H1 (cell line): ENCODE measurements at regions not wholly inside any gene's neighbourhood (a gene's known extent, or its start where the extent isn't known, plus 50 kb on each side); places are given as distances from the start of the nearest gene placed in this dataset.

Experiments
- CTCF ChIA-PET: fragments of 300-600 bp; sonication (Branson Sonifier 250); formaldehyde crosslinking; loops from one replicate; lab custom pipeline; 2021; ENCODE audit not compliant: partially characterized antibody; lab: Charles Lee
- POLR2A ChIA-PET: fragments of 300-600 bp; sonication (Branson Sonifier 250); formaldehyde crosslinking; loops from one replicate; lab custom pipeline; 2021; ENCODE audit warnings: inconsistent platforms; ENCODE audit not compliant: partially characterized antibody; lab: Charles Lee
- DNase-seq, 2 experiments: peaks; one replicate each; pipeline versions ENCODE4 v3.0.0 to v3.0.0-alpha.2; 2010 to 2022; ENCODE audit warnings: low spot score in 2 of 2, low read depth in 1 of 2, mixed read lengths in 1 of 2
- FAIRE-seq: peaks from 2 replicates; lab custom pipeline; 2011; peaks lifted over from hg19 to GRCh38; lab: Jason Lieb, UNC
- H2AFZ ChIP-seq: 2 replicates; pipeline ENCODE4 v1.8.1; 2012; ENCODE audit warnings: low read length, inconsistent platforms
- H2AK5ac ChIP-seq: 2 replicates; pipeline ENCODE4 v1.6.1; 2013; ENCODE audit warnings: low read depth, low read length
- H2BK120ac ChIP-seq: replicated peaks from 2 replicates; pipeline ENCODE3; 2013; ENCODE audit warnings: low read depth, low read length, inconsistent platforms
- H2BK12ac ChIP-seq: 2 replicates; pipeline ENCODE4 v1.6.1; 2013; ENCODE audit warnings: low read depth, low read length
- H2BK15ac ChIP-seq: 2 replicates; pipeline ENCODE4 v1.6.1; 2013; ENCODE audit warnings: low read length
- H2BK20ac ChIP-seq: 2 replicates; pipeline ENCODE4 v1.6.1; 2013; ENCODE audit warnings: low read length
- H2BK5ac ChIP-seq: 2 replicates; pipeline ENCODE4 v1.6.1; 2013; ENCODE audit warnings: low read depth, low read length
- H3K14ac ChIP-seq: 2 replicates; pipeline ENCODE4 v1.6.1; 2013; ENCODE audit warnings: inconsistent platforms; ENCODE audit not compliant: insufficient read length
- H3K18ac ChIP-seq: 2 replicates; pipeline ENCODE4 v1.6.1; 2013; ENCODE audit warnings: low read length; ENCODE audit errors: extremely low read depth
- H3K23ac ChIP-seq: 2 replicates; pipeline ENCODE4 v1.6.1; 2013; ENCODE audit warnings: inconsistent platforms; ENCODE audit not compliant: insufficient read length
- H3K23me2 ChIP-seq: 2 replicates; pipeline ENCODE4 v1.6.1; 2013; ENCODE audit warnings: low read depth, low read length
- H3K27ac ChIP-seq: 2 replicates; pipeline ENCODE4 v1.6.1; 2011; ENCODE audit warnings: low read depth, low read length, inconsistent platforms
- H3K27me3 ChIP-seq, 4 experiments: replicated peaks in 1 of 4; 1 replicate in 1 of 4; 2 replicates in 3 of 4; pipeline versions ENCODE4 v1.6.1 to v1.8.1; 2011 to 2013; ENCODE audit warnings: low read length in 3 of 4, mild to moderate bottlenecking in 3 of 4, inconsistent platforms in 2 of 4, mixed read lengths in 2 of 4, moderate library complexity in 1 of 4; ENCODE audit not compliant: control insufficient read depth in 3 of 4, insufficient read depth in 3 of 4; ENCODE audit errors: extremely low read depth in 1 of 4
- H3K36me3 ChIP-seq, 4 experiments: 2 replicates each; pipeline versions ENCODE4 v1.6.1 to v1.8.1; 2011 to 2013; ENCODE audit warnings: mild to moderate bottlenecking in 4 of 4, low read length in 3 of 4, moderate library complexity in 2 of 4, control low read depth in 1 of 4, inconsistent platforms in 1 of 4; ENCODE audit not compliant: insufficient read depth in 4 of 4, control insufficient read depth in 2 of 4
- H3K4ac ChIP-seq: replicated peaks from 2 replicates; pipeline ENCODE3; 2013; ENCODE audit warnings: low read length, low read depth, mixed read lengths, inconsistent platforms; ENCODE audit not compliant: insufficient read length
- H3K4me1 ChIP-seq, 4 experiments: replicated peaks in 1 of 4; 1 replicate in 1 of 4; 2 replicates in 3 of 4; pipeline versions ENCODE4 v1.6.1 to v1.8.1; 2011 to 2013; ENCODE audit warnings: low read length in 3 of 4, inconsistent platforms in 2 of 4, mixed read lengths in 1 of 4; ENCODE audit not compliant: insufficient read depth in 4 of 4, control insufficient read depth in 3 of 4
- H3K4me2 ChIP-seq, 2 experiments: 2 replicates each; pipeline versions ENCODE4 v1.6.1 to v1.8.1; 2011 to 2013; ENCODE audit warnings: low read depth in 2 of 2, low read length in 2 of 2, control low read depth in 1 of 2, inconsistent platforms in 1 of 2, mild to moderate bottlenecking in 1 of 2; ENCODE audit not compliant: insufficient read depth in 1 of 2
- H3K4me3 ChIP-seq, 4 experiments: fragments of 200-600, 300-600 bp in 1 of 4; sonication (generic), shearing (Covaris generic), sonication (Bioruptor Twin) in 1 of 4; 2 replicates each; pipeline versions ENCODE4 v1.5.1 to v1.8.1; 2011 to 2016; ENCODE audit warnings: low read length in 4 of 4, low read depth in 3 of 4, control low read depth in 2 of 4, inconsistent platforms in 2 of 4, mild to moderate bottlenecking in 2 of 4, mixed read lengths in 1 of 4, moderate library complexity in 1 of 4; ENCODE audit not compliant: insufficient read depth in 2 of 4; ENCODE audit errors: extremely low read depth in 1 of 4
- H3K56ac ChIP-seq: replicated peaks from 2 replicates; pipeline ENCODE3; 2013; ENCODE audit warnings: low read depth, mild to moderate bottlenecking, mixed read lengths, low read length, inconsistent platforms; ENCODE audit not compliant: insufficient read length
- H3K79me1 ChIP-seq: 2 replicates; pipeline ENCODE4 v1.6.1; 2013; ENCODE audit warnings: low read depth, low read length, control low read depth
- H3K79me2 ChIP-seq, 2 experiments: 2 replicates each; pipeline versions ENCODE4 v1.6.1 to v1.8.1; 2012 to 2013; ENCODE audit warnings: low read length in 2 of 2, mild to moderate bottlenecking in 2 of 2, inconsistent platforms in 1 of 2; ENCODE audit not compliant: insufficient read depth in 2 of 2, control insufficient read depth in 1 of 2
- H3K9ac ChIP-seq, 4 experiments: replicated peaks in 1 of 4; 1 replicate in 1 of 4; 2 replicates in 3 of 4; pipeline versions ENCODE4 v1.6.1 to v1.8.1; 2011 to 2013; ENCODE audit warnings: low read depth in 3 of 4, low read length in 3 of 4, control low read depth in 2 of 4, mild to moderate bottlenecking in 2 of 4, moderate library complexity in 2 of 4, inconsistent platforms in 1 of 4; ENCODE audit errors: extremely low read depth in 1 of 4
- H3K9me3 ChIP-seq, 2 experiments: 2 replicates each; pipeline versions ENCODE4 v1.6.1 to v1.8.1; 2012 to 2013; ENCODE audit warnings: mild to moderate bottlenecking in 2 of 2, moderate library complexity in 2 of 2, control low read depth in 1 of 2, inconsistent platforms in 1 of 2, low read depth in 1 of 2, low read length in 1 of 2, mixed read lengths in 1 of 2; ENCODE audit not compliant: insufficient read depth in 2 of 2
- H4K20me1 ChIP-seq, 2 experiments: replicated peaks in 1 of 2; 2 replicates each; pipeline versions ENCODE3 to v1.8.1; 2011 to 2013; ENCODE audit warnings: inconsistent platforms in 2 of 2, low read length in 2 of 2, mild to moderate bottlenecking in 1 of 2; ENCODE audit not compliant: insufficient read depth in 2 of 2, control insufficient read depth in 1 of 2
- H4K5ac ChIP-seq: 2 replicates; pipeline ENCODE4 v1.6.1; 2013; ENCODE audit warnings: low read length, low read depth, mixed read lengths, inconsistent platforms; ENCODE audit not compliant: insufficient read length
- H4K8ac ChIP-seq: 2 replicates; pipeline ENCODE4 v1.8.0; 2013; ENCODE audit warnings: mild to moderate bottlenecking, moderate library complexity, low read length, inconsistent platforms; ENCODE audit not compliant: insufficient read depth; ENCODE audit errors: extremely low read depth
- H4K91ac ChIP-seq: replicated peaks from 2 replicates; pipeline ENCODE3; 2013; ENCODE audit warnings: low read length, mixed read lengths, inconsistent platforms; ENCODE audit not compliant: insufficient read length
- MAFK ChIP-seq: IDR thresholded peaks from 2 replicates; pipeline ENCODE4 v1.6.1; 2012; ENCODE audit warnings: low read depth, mild to moderate bottlenecking, improper control_type of control experiment, low read length
- SUZ12 ChIP-seq: fragments of 200-600 bp; sonication (generic); IDR thresholded peaks from 2 replicates; pipeline ENCODE4 v1.6.1; 2012; ENCODE audit warnings: mild to moderate bottlenecking, inconsistent platforms, low read length, moderate library complexity, mixed read lengths
- WGBS, 2 experiments: shearing (Covaris generic) in 1 of 2; methylation state at CpG; one replicate each; pipeline versions ENCODE4 v1.1.6 to v1.1.7; 2013 to 2015; ENCODE audit warnings: low lambda C conversion rate in 2 of 2, mixed read lengths in 2 of 2, inconsistent platforms in 1 of 2, low coverage in 1 of 2, missing lambda C conversion rate in 1 of 2; ENCODE audit not compliant: insufficient replicate concordance in 2 of 2, insufficient coverage in 1 of 2, insufficient read length in 1 of 2; ENCODE audit errors: extremely low coverage in 1 of 2, missing lambda C conversion rate in 1 of 2; 5-methylcytosine and 5-hydroxymethylcytosine counted together

- Histone ChIP-seq H3K4me1 (peaks cover 0 to 5% (median 0%) of the 10 kb centered on the region in 4 experiments; a peak in 1 of 7 replicates), H3K23me2 (no peaks in the 10 kb centered on the region), H3K79me2 (no peaks in the 10 kb centered on the region), H3K36me3 (no peaks in the 10 kb centered on the region), H2BK5ac (no peak overlapping the region), H2BK20ac (no peak overlapping the region), H3K4ac (no peak overlapping the region), H3K4me3 (no peak overlapping the region), H2BK12ac (no peak overlapping the region), H3K23ac (no peak overlapping the region), H3K14ac (no peak overlapping the region), H2BK120ac (no peak overlapping the region), H4K5ac (no peak overlapping the region), H3K4me2 (no peak overlapping the region), H3K27me3 (no peaks in the 10 kb centered on the region), H3K56ac (no peak overlapping the region), H3K79me1 (no peaks in the 10 kb centered on the region), H3K18ac (no peak overlapping the region), H2AK5ac (no peak overlapping the region), H3K9ac (no peak overlapping the region), H3K27ac (no peak overlapping the region), H4K8ac (no peak overlapping the region), H3K9me3 (no peaks in the 10 kb centered on the region), H4K91ac (no peak overlapping the region), H2BK15ac (no peak overlapping the region), H2AFZ (no peak overlapping the region), H4K20me1 (no peaks in the 10 kb centered on the region)
- 59% methylated on average over 2 of the region's 2 CpGs; no CpG with 5 or more reads in 1 of the 2 experiments for WGBS, 2 experiments
- CTCF ChIA-PET = interaction anchor here (4.3 kb wide), 1 partner anchor 15 kb away, joined by 23 read pairs; no protein-coding TSS in a partner anchor
- TF ChIP-seq MAFK (peak; percentile 14; the same call in 1 of the 2 replicates), SUZ12 (no peak)
- FAIRE-seq = no peak
- no peak for DNase-seq
- POLR2A ChIA-PET = no interaction called here
These were observed 88.7 kb upstream of the GRIK1 start for GRCh38 chr21:30028537-30028936.
